Stomach smooth muscle (tissue), 2 donors: ENCODE measurements at regions not wholly inside any gene's neighbourhood (a gene's known extent, or its start where the extent isn't known, plus 50 kb on each side); places are given as distances from the start of the nearest gene placed in this dataset.
"Not testable (repeated sequence)": the region's sequence is repeated elsewhere in the genome, so short reads cannot be mapped to it uniquely, and the experiment has no call there.

ENCODE experiments used
- H3K27ac ChIP-seq: one replicate; pipeline ENCODE4 v1.7.0; 2013; ENCODE audit warnings: mild to moderate bottlenecking, low read length, inconsistent platforms
- H3K27me3 ChIP-seq, 2 donors: one replicate each; pipeline ENCODE4 v1.7.0; 2013; ENCODE audit warnings: low read length in 2 of 2; ENCODE audit not compliant: insufficient read depth in 2 of 2, control insufficient read depth in 1 of 2
- H3K36me3 ChIP-seq, 2 donors: one replicate each; pipeline ENCODE4 v1.7.0; 2013; ENCODE audit warnings: low read length in 2 of 2; ENCODE audit not compliant: control insufficient read depth in 2 of 2, insufficient read depth in 2 of 2
- H3K4me1 ChIP-seq: one replicate; pipeline ENCODE4 v1.7.0; 2013; ENCODE audit warnings: low read length; ENCODE audit not compliant: control insufficient read depth, insufficient read depth
- H3K4me3 ChIP-seq, 2 donors: one replicate each; pipeline ENCODE4 v1.7.0; 2013; ENCODE audit warnings: low read length in 2 of 2
- H3K9ac ChIP-seq, 2 donors: one replicate each; pipeline ENCODE4 v1.7.0; 2013; ENCODE audit warnings: low read length in 2 of 2, mild to moderate bottlenecking in 1 of 2
- H3K9me3 ChIP-seq, 2 donors: one replicate each; pipeline ENCODE4 v1.7.0; 2013; ENCODE audit warnings: low read length in 2 of 2; ENCODE audit not compliant: control insufficient read depth in 2 of 2
- donor health status: healthy.
- donor health status: Pancreatic carcinoma.

- not testable (repeated sequence) for H3K4me1 ChIP-seq, H3K27me3 ChIP-seq, H3K9ac ChIP-seq, H3K4me3 ChIP-seq, H3K36me3 ChIP-seq, H3K27ac ChIP-seq, H3K9me3 ChIP-seq
These were observed 406.0 kb downstream of the TFAP2B start for GRCh38 chr6:51224580-51225240.

GRCh38 chr6:51241376-51241775 lies 422.7 kb downstream of the TFAP2B start:
- H3K4me3 ChIP-seq: no peak overlapping the region
- H3K36me3 ChIP-seq: no peaks in the 10 kb centered on the region
- no peaks in the 10 kb centered on the region for H3K9me3 ChIP-seq
- no peaks in the 10 kb centered on the region for H3K4me1 ChIP-seq
- H3K27ac ChIP-seq: no peak overlapping the region
- H3K27me3 ChIP-seq: no peaks in the 10 kb centered on the region
- H3K9ac ChIP-seq: no peak overlapping the region

DNA sequence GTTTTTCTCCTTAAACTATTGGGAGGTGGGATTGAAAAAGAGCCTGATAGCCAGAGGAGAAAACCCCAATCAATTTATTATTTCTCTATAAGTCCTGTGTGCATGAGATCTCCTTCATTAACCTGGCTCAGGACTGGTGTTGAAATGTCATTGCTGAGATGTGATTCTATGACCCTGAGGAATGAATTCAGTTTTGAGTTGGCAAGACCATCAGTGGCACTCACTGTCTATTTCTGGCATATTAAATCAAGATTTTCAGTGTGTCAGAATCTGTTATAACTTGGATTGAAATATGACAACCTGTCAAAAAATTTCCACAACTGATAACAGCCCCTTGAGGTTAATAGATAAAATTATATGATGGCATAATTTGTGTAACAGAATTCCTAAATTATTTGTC lies 431.1 kb downstream of the TFAP2B start:
- no peak overlapping the region for H3K4me3 ChIP-seq
- H3K36me3 ChIP-seq: no peaks in the 10 kb centered on the region
- no peaks in the 10 kb centered on the region for H3K9me3 ChIP-seq
- no peak overlapping the region for H3K9ac ChIP-seq
- H3K4me1 ChIP-seq: no peaks in the 10 kb centered on the region
- no peaks in the 10 kb centered on the region for H3K27me3 ChIP-seq
- H3K27ac ChIP-seq: no peak overlapping the region

- Histone ChIP-seq H3K9ac (no peak overlapping the region), H3K4me1 (no peaks in the 10 kb centered on the region), H3K36me3 (no peaks in the 10 kb centered on the region), H3K27ac (no peak overlapping the region), H3K9me3 (no peaks in the 10 kb centered on the region), H3K4me3 (no peak overlapping the region), H3K27me3 (no peaks in the 10 kb centered on the region)
These were observed 431.6 kb downstream of the TFAP2B start for GRCh38 chr6:51250317-51250716.

GRCh38 chr6:51257938-51258337 lies 439.3 kb downstream of the TFAP2B start:
- H3K4me3 ChIP-seq: no peak overlapping the region
- no peaks in the 10 kb centered on the region for H3K9me3 ChIP-seq
- no peaks in the 10 kb centered on the region for H3K36me3 ChIP-seq
- H3K9ac ChIP-seq: no peak overlapping the region
- H3K27ac ChIP-seq: no peak overlapping the region
- H3K27me3 ChIP-seq: no peaks in the 10 kb centered on the region
- no peaks in the 10 kb centered on the region for H3K4me1 ChIP-seq

- Histone ChIP-seq H3K27ac (no peak overlapping the region), H3K27me3 (no peaks in the 10 kb centered on the region), H3K4me1 (no peaks in the 10 kb centered on the region), H3K9ac (no peak overlapping the region), H3K4me3 (no peak overlapping the region), H3K9me3 (no peaks in the 10 kb centered on the region), H3K36me3 (no peaks in the 10 kb centered on the region)
These were observed 441.3 kb downstream of the TFAP2B start for GRCh38 chr6:51260003-51260402.

DNA sequence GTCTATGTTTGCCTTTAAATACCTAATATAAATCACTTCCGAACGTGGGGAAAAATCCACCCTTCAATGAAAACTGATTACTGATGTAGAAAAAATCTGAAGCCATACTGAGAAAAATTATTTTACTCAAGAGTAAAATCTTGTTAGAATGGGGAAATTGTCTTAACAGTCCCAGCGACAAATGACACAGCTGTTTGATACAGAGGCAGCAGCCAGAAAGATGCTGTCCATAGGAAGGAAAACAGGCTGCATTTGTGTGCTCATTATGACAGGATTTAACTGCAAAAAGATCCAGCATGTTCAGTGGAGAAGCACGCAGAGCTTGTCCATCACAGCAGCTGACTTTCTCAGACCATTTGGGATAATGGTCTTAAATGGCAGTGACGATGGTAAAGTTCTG lies 443.0 kb downstream of the TFAP2B start:
- no peak overlapping the region for H3K27ac ChIP-seq
- H3K9ac ChIP-seq: no peak overlapping the region
- H3K27me3 ChIP-seq: no peaks in the 10 kb centered on the region
- H3K4me3 ChIP-seq: no peak overlapping the region
- H3K9me3 ChIP-seq: no peaks in the 10 kb centered on the region
- no peaks in the 10 kb centered on the region for H3K36me3 ChIP-seq
- H3K4me1 ChIP-seq: no peaks in the 10 kb centered on the region

DNA sequence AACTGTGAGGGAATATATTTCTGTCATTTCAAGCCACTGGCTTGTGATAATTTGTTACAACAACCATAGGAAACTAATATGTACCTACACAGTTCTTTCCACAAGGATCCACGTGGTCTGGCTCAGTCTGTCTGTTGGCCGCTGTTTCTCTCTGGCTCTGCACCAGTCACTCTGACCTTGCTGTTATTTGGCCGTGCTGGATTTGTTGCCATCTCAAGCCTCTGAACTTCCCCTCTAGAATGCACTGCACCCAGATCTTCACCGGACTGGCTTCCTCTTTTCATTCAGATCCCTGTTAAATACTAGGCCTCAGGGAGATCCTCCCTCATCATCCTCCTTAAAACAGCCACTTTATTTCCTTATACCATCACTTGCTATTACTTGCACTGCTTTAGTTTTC lies 446.8 kb downstream of the TFAP2B start:
- Histone ChIP-seq H3K36me3 (no peaks in the 10 kb centered on the region), H3K27me3 (no peaks in the 10 kb centered on the region), H3K27ac (no peak overlapping the region), H3K9me3 (no peaks in the 10 kb centered on the region), H3K9ac (no peak overlapping the region), H3K4me3 (no peak overlapping the region), H3K4me1 (no peaks in the 10 kb centered on the region)

- Histone ChIP-seq H3K27ac (no peak overlapping the region), H3K9ac (no peak overlapping the region), H3K9me3 (no peaks in the 10 kb centered on the region), H3K27me3 (no peaks in the 10 kb centered on the region), H3K4me3 (no peak overlapping the region), H3K36me3 (no peaks in the 10 kb centered on the region), H3K4me1 (no peaks in the 10 kb centered on the region)
These were observed 447.9 kb downstream of the TFAP2B start for GRCh38 chr6:51266604-51267003.

- no peak overlapping the region for H3K27ac ChIP-seq
- H3K27me3 ChIP-seq: no peaks in the 10 kb centered on the region
These were observed 450.0 kb downstream of the TFAP2B start for GRCh38 chr6:51268666-51269065.

DNA sequence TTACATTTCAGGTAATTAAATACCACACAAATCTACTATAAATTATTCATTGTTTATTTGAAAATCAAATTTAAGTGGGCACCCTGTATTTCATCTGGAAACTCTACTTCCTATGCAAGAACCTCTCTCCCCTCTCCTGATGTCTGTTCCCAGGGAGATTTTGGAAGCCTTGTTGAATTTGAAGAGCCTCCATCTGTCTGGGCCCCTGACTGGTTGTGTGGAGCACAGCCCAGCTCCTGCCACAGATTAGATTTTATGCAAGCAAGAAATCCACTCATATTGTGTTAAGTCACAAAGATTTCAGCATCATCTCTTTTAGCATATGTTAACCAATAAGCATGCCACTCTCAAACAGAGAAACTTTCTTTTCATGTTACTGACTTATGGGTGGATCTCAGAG lies 451.2 kb downstream of the TFAP2B start:
- H3K4me1 ChIP-seq: no peaks in the 10 kb centered on the region
- no peak overlapping the region for H3K27ac ChIP-seq
- H3K9me3 ChIP-seq: no peaks in the 10 kb centered on the region
- no peak overlapping the region for H3K4me3 ChIP-seq
- H3K9ac ChIP-seq: no peak overlapping the region
- no peaks in the 10 kb centered on the region for H3K36me3 ChIP-seq
- no peaks in the 10 kb centered on the region for H3K27me3 ChIP-seq

More at GRCh38 chr6:51268666-51269065, 450.0 kb downstream of the TFAP2B start:
- Histone ChIP-seq H3K36me3 (no peaks in the 10 kb centered on the region), H3K4me1 (no peaks in the 10 kb centered on the region), H3K4me3 (no peak overlapping the region), H3K9ac (no peak overlapping the region), H3K9me3 (no peaks in the 10 kb centered on the region)
